H1 (cell line): ENCODE measurements at regions not wholly inside any gene's neighbourhood (a gene's known extent, or its start where the extent isn't known, plus 50 kb on each side); places are given as distances from the start of the nearest gene placed in this dataset.

Source experiments
- PHF8 ChIP-seq: fragments of 200-600 bp; sonication (generic); conservative IDR thresholded peaks from 2 replicates; pipeline ENCODE4 v1.7.1; 2012; ENCODE audit warnings: low read depth, mild to moderate bottlenecking, inconsistent platforms, low read length, moderate library complexity
- RAD21 ChIP-seq, 2 experiments: IDR thresholded peaks in 1 of 2; conservative IDR thresholded peaks in 1 of 2; 2 replicates each; pipeline ENCODE4 v1.6.1; 2011; ENCODE audit warnings: low read depth in 2 of 2, low read length in 2 of 2, improper control_type of control experiment in 1 of 2, inconsistent platforms in 1 of 2, mild to moderate bottlenecking in 1 of 2, moderate library complexity in 1 of 2
- TAF7 ChIP-seq: optimal IDR thresholded peaks from 2 replicates; pipeline ENCODE3; 2011; ENCODE audit warnings: low read depth, mild to moderate bottlenecking, inconsistent platforms, low read length, moderate library complexity, borderline replicate concordance
- ZNF274 ChIP-seq: IDR thresholded peaks from 2 replicates; pipeline ENCODE4 v1.7.0; 2012; ENCODE audit warnings: low read length, borderline replicate concordance; ENCODE audit errors: extremely low read depth
- TF ChIP-seq, protein P1 (sequence below): IDR thresholded peaks from 2 replicates; pipeline ENCODE4 v1.6.1; 2012; ENCODE audit warnings: inconsistent platforms

DNA sequence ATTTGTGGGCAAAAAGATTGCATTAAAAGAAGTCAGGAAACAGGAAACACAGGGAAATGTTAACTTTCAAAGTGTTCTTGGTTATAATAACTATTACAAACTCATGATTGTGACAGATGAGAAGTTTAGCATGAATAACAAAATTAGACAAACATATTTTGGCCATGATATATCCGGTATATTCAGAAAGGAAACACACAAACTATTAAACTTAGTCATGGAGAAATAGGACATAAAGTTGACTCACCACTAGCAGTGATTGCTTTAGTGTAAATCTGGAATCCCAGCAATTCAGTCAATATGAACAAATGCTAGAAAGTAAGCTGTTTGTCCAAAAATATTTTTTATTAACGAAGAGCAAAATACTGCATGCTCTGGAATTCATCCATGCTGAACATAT lies 1299.9 kb downstream of the C4orf33 start (continued):
- TF ChIP-seq, protein P1, sequence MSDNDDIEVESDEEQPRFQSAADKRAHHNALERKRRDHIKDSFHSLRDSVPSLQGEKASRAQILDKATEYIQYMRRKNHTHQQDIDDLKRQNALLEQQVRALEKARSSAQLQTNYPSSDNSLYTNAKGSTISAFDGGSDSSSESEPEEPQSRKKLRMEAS, result no peak
- TF ChIP-seq PHF8, result no peak
- TF ChIP-seq RAD21 (IDR thresholded peaks at IDR 0.05 in 1 of 2, conservative IDR thresholded peaks at IDR 0.05 in 1 of 2; ENCODE audit: low read depth in 2 of 2, low read length in 2 of 2), result no peak
- TF ChIP-seq TAF7, result no peak
- TF ChIP-seq ZNF274, result no peak
